ENCODE measurements at regions not wholly inside any gene's neighbourhood (a gene's known extent, or its start where the extent isn't known, plus 50 kb on each side); places are given as distances from the start of the nearest gene placed in this dataset.

GRCh38 chr1:163896001-163896400 is 574.2 kb downstream of the NUF2 start:
- no peak for TF ChIP-seq MXI1 (IDR thresholded peaks at IDR 0.05; ENCODE audit: low read depth, low read length)
- TF ChIP-seq, protein P1, sequence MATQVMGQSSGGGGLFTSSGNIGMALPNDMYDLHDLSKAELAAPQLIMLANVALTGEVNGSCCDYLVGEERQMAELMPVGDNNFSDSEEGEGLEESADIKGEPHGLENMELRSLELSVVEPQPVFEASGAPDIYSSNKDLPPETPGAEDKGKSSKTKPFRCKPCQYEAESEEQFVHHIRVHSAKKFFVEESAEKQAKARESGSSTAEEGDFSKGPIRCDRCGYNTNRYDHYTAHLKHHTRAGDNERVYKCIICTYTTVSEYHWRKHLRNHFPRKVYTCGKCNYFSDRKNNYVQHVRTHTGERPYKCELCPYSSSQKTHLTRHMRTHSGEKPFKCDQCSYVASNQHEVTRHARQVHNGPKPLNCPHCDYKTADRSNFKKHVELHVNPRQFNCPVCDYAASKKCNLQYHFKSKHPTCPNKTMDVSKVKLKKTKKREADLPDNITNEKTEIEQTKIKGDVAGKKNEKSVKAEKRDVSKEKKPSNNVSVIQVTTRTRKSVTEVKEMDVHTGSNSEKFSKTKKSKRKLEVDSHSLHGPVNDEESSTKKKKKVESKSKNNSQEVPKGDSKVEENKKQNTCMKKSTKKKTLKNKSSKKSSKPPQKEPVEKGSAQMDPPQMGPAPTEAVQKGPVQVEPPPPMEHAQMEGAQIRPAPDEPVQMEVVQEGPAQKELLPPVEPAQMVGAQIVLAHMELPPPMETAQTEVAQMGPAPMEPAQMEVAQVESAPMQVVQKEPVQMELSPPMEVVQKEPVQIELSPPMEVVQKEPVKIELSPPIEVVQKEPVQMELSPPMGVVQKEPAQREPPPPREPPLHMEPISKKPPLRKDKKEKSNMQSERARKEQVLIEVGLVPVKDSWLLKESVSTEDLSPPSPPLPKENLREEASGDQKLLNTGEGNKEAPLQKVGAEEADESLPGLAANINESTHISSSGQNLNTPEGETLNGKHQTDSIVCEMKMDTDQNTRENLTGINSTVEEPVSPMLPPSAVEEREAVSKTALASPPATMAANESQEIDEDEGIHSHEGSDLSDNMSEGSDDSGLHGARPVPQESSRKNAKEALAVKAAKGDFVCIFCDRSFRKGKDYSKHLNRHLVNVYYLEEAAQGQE (IDR thresholded peaks at IDR 0.05; ENCODE audit: low read depth, low read length), result no peak
- TF ChIP-seq, protein P2, sequence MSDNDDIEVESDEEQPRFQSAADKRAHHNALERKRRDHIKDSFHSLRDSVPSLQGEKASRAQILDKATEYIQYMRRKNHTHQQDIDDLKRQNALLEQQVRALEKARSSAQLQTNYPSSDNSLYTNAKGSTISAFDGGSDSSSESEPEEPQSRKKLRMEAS (IDR thresholded peaks at IDR 0.05; ENCODE audit: low read depth), result no peak
- no peak for TF ChIP-seq FOSL2 (IDR thresholded peaks at IDR 0.05; ENCODE audit: borderline replicate concordance, low read depth)
- no peak for TF ChIP-seq EZH2phosphoT487 (IDR thresholded peaks at IDR 0.05; ENCODE audit: borderline replicate concordance, low read depth)
- no peak for TF ChIP-seq TAF1 (IDR thresholded peaks at IDR 0.05; ENCODE audit: borderline replicate concordance, low read depth, low read length)
- TF ChIP-seq, protein P3, sequence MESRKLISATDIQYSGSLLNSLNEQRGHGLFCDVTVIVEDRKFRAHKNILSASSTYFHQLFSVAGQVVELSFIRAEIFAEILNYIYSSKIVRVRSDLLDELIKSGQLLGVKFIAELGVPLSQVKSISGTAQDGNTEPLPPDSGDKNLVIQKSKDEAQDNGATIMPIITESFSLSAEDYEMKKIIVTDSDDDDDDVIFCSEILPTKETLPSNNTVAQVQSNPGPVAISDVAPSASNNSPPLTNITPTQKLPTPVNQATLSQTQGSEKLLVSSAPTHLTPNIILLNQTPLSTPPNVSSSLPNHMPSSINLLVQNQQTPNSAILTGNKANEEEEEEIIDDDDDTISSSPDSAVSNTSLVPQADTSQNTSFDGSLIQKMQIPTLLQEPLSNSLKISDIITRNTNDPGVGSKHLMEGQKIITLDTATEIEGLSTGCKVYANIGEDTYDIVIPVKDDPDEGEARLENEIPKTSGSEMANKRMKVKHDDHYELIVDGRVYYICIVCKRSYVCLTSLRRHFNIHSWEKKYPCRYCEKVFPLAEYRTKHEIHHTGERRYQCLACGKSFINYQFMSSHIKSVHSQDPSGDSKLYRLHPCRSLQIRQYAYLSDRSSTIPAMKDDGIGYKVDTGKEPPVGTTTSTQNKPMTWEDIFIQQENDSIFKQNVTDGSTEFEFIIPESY (IDR thresholded peaks at IDR 0.05; ENCODE audit: borderline replicate concordance, low read depth), result no peak
- TF ChIP-seq CTCF (IDR thresholded peaks at IDR 0.05), result no peak
- TF ChIP-seq YY1 (IDR thresholded peaks at IDR 0.05; ENCODE audit: low read depth), result no peak
- TF ChIP-seq TEAD4 (IDR thresholded peaks at IDR 0.05; ENCODE audit: borderline replicate concordance, insufficient read depth), result no peak

Measured in SK-N-SH (cell line).